ENCODE measurements at regions not wholly inside any gene's neighbourhood (a gene's known extent, or its start where the extent isn't known, plus 50 kb on each side); places are given as distances from the start of the nearest gene placed in this dataset.
"Not testable (repeated sequence)": the region's sequence is repeated elsewhere in the genome, so short reads cannot be mapped to it uniquely, and the experiment has no call there.

- DNase-seq; intact Hi-C loops (cut with micrococcal nuclease); H3K36me3 Mint-ChIP-seq; POLR2A ChIA-PET; H3K4me3 Mint-ChIP-seq; H3K27ac Mint-ChIP-seq; H3K4me1 Mint-ChIP-seq (ENCODE audit: low read depth); CTCF ChIA-PET; H3K9me3 Mint-ChIP-seq; H3K27me3 Mint-ChIP-seq: not testable (repeated sequence)
Measured at GRCh38 chrX:99988532-99988931, 421.5 kb downstream of the PCDH19 start.

- Mint-ChIP-seq H3K9me3 (no peaks in the 10 kb centered on the region), H3K27me3 (no peaks in the 10 kb centered on the region), H3K27ac (no peak overlapping the region), H3K4me3 (no peak overlapping the region), H3K4me1 (ENCODE audit: low read depth) (no peaks in the 10 kb centered on the region), H3K36me3 (no peaks in the 10 kb centered on the region)
- CTCF ChIA-PET, result no interaction called here
- no peak for DNase-seq
- intact Hi-C loops (cut with micrococcal nuclease), result no loop called here
- POLR2A ChIA-PET, result no interaction called here
Measured at GRCh38 chrX:99973572-99974226, 436.4 kb downstream of the PCDH19 start.

- Mint-ChIP-seq H3K27ac (no peak overlapping the region), H3K4me1 (ENCODE audit: low read depth) (no peaks in the 10 kb centered on the region), H3K9me3 (no peaks in the 10 kb centered on the region), H3K36me3 (no peaks in the 10 kb centered on the region), H3K4me3 (no peak overlapping the region), H3K27me3 (no peaks in the 10 kb centered on the region)
- intact Hi-C loops (cut with micrococcal nuclease), result no loop called here
- CTCF ChIA-PET, result no interaction called here
- POLR2A ChIA-PET, result no interaction called here
- DNase-seq, result no peak
Measured at GRCh38 chrX:99939883-99940232, 470.2 kb downstream of the PCDH19 start.

- H3K9me3 Mint-ChIP-seq; H3K4me1 Mint-ChIP-seq (ENCODE audit: low read depth); H3K27ac Mint-ChIP-seq; H3K27me3 Mint-ChIP-seq; POLR2A ChIA-PET; intact Hi-C loops (cut with micrococcal nuclease); H3K4me3 Mint-ChIP-seq; CTCF ChIA-PET; H3K36me3 Mint-ChIP-seq; DNase-seq: not testable (repeated sequence)
Measured at GRCh38 chrX:99939206-99939882, 470.7 kb downstream of the PCDH19 start.

- Mint-ChIP-seq H3K27ac (no peak overlapping the region), H3K4me1 (ENCODE audit: low read depth) (no peaks in the 10 kb centered on the region), H3K36me3 (no peaks in the 10 kb centered on the region), H3K9me3 (no peaks in the 10 kb centered on the region), H3K4me3 (no peak overlapping the region), H3K27me3 (no peaks in the 10 kb centered on the region)
- intact Hi-C loops (cut with micrococcal nuclease), result no loop called here
- DNase-seq, result no peak
- POLR2A ChIA-PET, result no interaction called here
- CTCF ChIA-PET, result no interaction called here
Measured at GRCh38 chrX:99938464-99938863, 471.6 kb downstream of the PCDH19 start.

GRCh38 chrX:99933865-99934264, 476.2 kb downstream of the PCDH19 start:
- H3K27me3 Mint-ChIP-seq, result no peaks in the 10 kb centered on the region
- H3K27ac Mint-ChIP-seq, result no peak overlapping the region
- intact Hi-C loops (cut with micrococcal nuclease), result no loop called here
- ChIA-PET CTCF (interaction anchor here (0.6 kb wide), 1 partner anchor 190 kb away, joined by 4 read pairs; no protein-coding TSS in a partner anchor), POLR2A (no interaction called here)
- H3K9me3 Mint-ChIP-seq, result peaks cover 3% of the 10 kb centered on the region
- no peak overlapping the region for H3K4me3 Mint-ChIP-seq
- H3K36me3 Mint-ChIP-seq, result no peaks in the 10 kb centered on the region
- no peaks in the 10 kb centered on the region for H3K4me1 Mint-ChIP-seq (ENCODE audit: low read depth)
- DNase-seq, result no peak

GRCh38 chrX:99914635-99915034, 495.4 kb downstream of the PCDH19 start:
- Mint-ChIP-seq H3K9me3 (peaks cover 3% of the 10 kb centered on the region), H3K36me3 (no peaks in the 10 kb centered on the region), H3K4me3 (no peak overlapping the region), H3K4me1 (ENCODE audit: low read depth) (no peaks in the 10 kb centered on the region), H3K27ac (no peak overlapping the region), H3K27me3 (no peaks in the 10 kb centered on the region)
- ChIA-PET CTCF (no interaction called here), POLR2A (no interaction called here)
- intact Hi-C loops (cut with micrococcal nuclease), result no loop called here
- no peak for DNase-seq

- no peaks in the 10 kb centered on the region for H3K36me3 Mint-ChIP-seq
- peaks cover 3% of the 10 kb centered on the region for H3K9me3 Mint-ChIP-seq
- intact Hi-C loops (cut with micrococcal nuclease), result no loop called here
- no peaks in the 10 kb centered on the region for H3K4me1 Mint-ChIP-seq (ENCODE audit: low read depth)
- CTCF ChIA-PET, result no interaction called here
- H3K4me3 Mint-ChIP-seq, result no peak overlapping the region
- no peaks in the 10 kb centered on the region for H3K27me3 Mint-ChIP-seq
- DNase-seq, result no peak
- POLR2A ChIA-PET, result no interaction called here
- H3K27ac Mint-ChIP-seq, result no peak overlapping the region
Measured at GRCh38 chrX:99913611-99914010, 496.5 kb downstream of the PCDH19 start.

- Mint-ChIP-seq H3K4me1 (ENCODE audit: low read depth) (no peaks in the 10 kb centered on the region), H3K9me3 (no peaks in the 10 kb centered on the region), H3K36me3 (no peaks in the 10 kb centered on the region), H3K27ac (no peak overlapping the region), H3K27me3 (no peaks in the 10 kb centered on the region), H3K4me3 (no peak overlapping the region)
- intact Hi-C loops (cut with micrococcal nuclease), result no loop called here
- POLR2A ChIA-PET, result no interaction called here
- DNase-seq, result no peak
- CTCF ChIA-PET, result no interaction called here
Measured at GRCh38 chrX:99909946-99910345, 500.1 kb downstream of the PCDH19 start.

GRCh38 chrX:99901091-99901490, 509.0 kb downstream of the PCDH19 start:
- intact Hi-C loops (cut with micrococcal nuclease), result no loop called here
- Mint-ChIP-seq H3K27ac (no peak overlapping the region), H3K36me3 (no peaks in the 10 kb centered on the region), H3K4me3 (no peak overlapping the region), H3K27me3 (no peaks in the 10 kb centered on the region), H3K4me1 (ENCODE audit: low read depth) (no peaks in the 10 kb centered on the region), H3K9me3 (no peaks in the 10 kb centered on the region)
- ChIA-PET CTCF (no interaction called here), POLR2A (no interaction called here)
- no peak for DNase-seq

GRCh38 chrX:99887918-99888317, 522.2 kb downstream of the PCDH19 start:
- H3K27ac Mint-ChIP-seq, result no peak overlapping the region
- H3K9me3 Mint-ChIP-seq, result peaks cover 7% of the 10 kb centered on the region
- H3K36me3 Mint-ChIP-seq, result no peaks in the 10 kb centered on the region
- CTCF ChIA-PET, result no interaction called here
- no peak for DNase-seq
- H3K4me3 Mint-ChIP-seq, result no peak overlapping the region
- POLR2A ChIA-PET, result no interaction called here
- no peaks in the 10 kb centered on the region for H3K4me1 Mint-ChIP-seq (ENCODE audit: low read depth)
- intact Hi-C loops (cut with micrococcal nuclease), result no loop called here
- no peaks in the 10 kb centered on the region for H3K27me3 Mint-ChIP-seq

- Mint-ChIP-seq H3K27ac (no peak overlapping the region), H3K9me3 (no peaks in the 10 kb centered on the region), H3K4me1 (ENCODE audit: low read depth) (no peaks in the 10 kb centered on the region), H3K27me3 (no peaks in the 10 kb centered on the region), H3K36me3 (no peaks in the 10 kb centered on the region), H3K4me3 (no peak overlapping the region)
- no peak for DNase-seq
- intact Hi-C loops (cut with micrococcal nuclease), result no loop called here
- CTCF ChIA-PET, result no interaction called here
- POLR2A ChIA-PET, result no interaction called here
Measured at GRCh38 chrX:99857455-99857854, 552.6 kb downstream of the PCDH19 start.

- Mint-ChIP-seq H3K27ac (no peak overlapping the region), H3K9me3 (peaks cover 5% of the 10 kb centered on the region), H3K4me1 (ENCODE audit: low read depth) (no peaks in the 10 kb centered on the region), H3K36me3 (no peaks in the 10 kb centered on the region), H3K27me3 (no peaks in the 10 kb centered on the region), H3K4me3 (no peak overlapping the region)
- no peak for DNase-seq
- intact Hi-C loops (cut with micrococcal nuclease), result no loop called here
- ChIA-PET CTCF (no interaction called here), POLR2A (no interaction called here)
Measured at GRCh38 chrX:99833821-99834220, 576.3 kb downstream of the PCDH19 start.
